Lung (tissue), 11 donors: ENCODE measurements at regions not wholly inside any gene's neighbourhood (a gene's known extent, or its start where the extent isn't known, plus 50 kb on each side); places are given as distances from the start of the nearest gene placed in this dataset.

Experiments
- ATAC-seq: fragments of 200-7000 bp; cut with Tn5 transposase; one replicate; pipeline ENCODE4 v1.9.1; 2020; ENCODE audit warnings: moderate number of reproducible peaks; ENCODE audit not compliant: insufficient read depth, low FRiP score
- DNase-seq, 3 donors: peaks; one replicate each; pipeline ENCODE4 v3.0.0-alpha.2; 2013 to 2017
- H3K27ac ChIP-seq, 2 donors: one replicate each; pipeline ENCODE4 v1.5.1; 2013; ENCODE audit warnings: mild to moderate bottlenecking in 2 of 2, moderate library complexity in 2 of 2, control low read depth in 1 of 2, inconsistent platforms in 1 of 2, low read depth in 1 of 2, low read length in 1 of 2
- H3K27me3 ChIP-seq, 3 donors: one replicate each; pipeline ENCODE4 v1.5.1; 2013; ENCODE audit warnings: low read length in 2 of 3; ENCODE audit not compliant: control insufficient read depth in 3 of 3, insufficient read depth in 3 of 3
- H3K36me3 ChIP-seq, 4 donors: one replicate each; pipeline ENCODE4 v1.5.1; 2013; ENCODE audit warnings: low read length in 4 of 4, mild to moderate bottlenecking in 1 of 4, moderate library complexity in 1 of 4; ENCODE audit not compliant: control insufficient read depth in 4 of 4, insufficient read depth in 4 of 4
- H3K4me1 ChIP-seq, 5 donors: one replicate each; pipeline ENCODE4 v1.5.1; 2013; ENCODE audit warnings: low read length in 5 of 5, mild to moderate bottlenecking in 2 of 5, moderate library complexity in 1 of 5; ENCODE audit not compliant: control insufficient read depth in 5 of 5, insufficient read depth in 5 of 5
- H3K4me3 ChIP-seq: one replicate; pipeline ENCODE4 v1.5.1; 2013; ENCODE audit warnings: mild to moderate bottlenecking, control low read depth, moderate library complexity
- H3K9ac ChIP-seq, 2 donors: one replicate each; pipeline ENCODE4 v1.5.1; 2013; ENCODE audit warnings: low read length in 2 of 2, control low read depth in 1 of 2; ENCODE audit not compliant: insufficient read depth in 1 of 2
- H3K9me3 ChIP-seq, 4 donors: one replicate each; pipeline ENCODE4 v1.5.1; 2013; ENCODE audit warnings: low read length in 3 of 4, mild to moderate bottlenecking in 1 of 4, moderate library complexity in 1 of 4; ENCODE audit not compliant: control insufficient read depth in 4 of 4, insufficient read depth in 3 of 4
- CTCF ChIP-seq: IDR thresholded peaks from 2 replicates; pipeline ENCODE4 v1.5.1; 2012; ENCODE audit warnings: mild to moderate bottlenecking; ENCODE audit errors: control extremely low read depth, extremely low read depth
- WGBS, 2 donors: extraction: QIAGEN DNeasy Blood & Tissue Kit; methylation state at CpG; one replicate each; pipeline ENCODE4 v1.1.7; 2013; 5-methylcytosine and 5-hydroxymethylcytosine counted together
- donor health status: control.
- donor health status: control.
- donor health status: Bipolar disorder and iron deficiency.
- donor health status: healthy.
- donor health status: DM: yes; HTN: yes; CAD: no.

GRCh38 chr1:38279148-38279547, 232.6 kb upstream of the POU3F1 start:
- TF ChIP-seq CTCF = no peak
- Histone ChIP-seq H3K4me1 (peaks cover 0 to 20% (median 0%) of the 10 kb centered on the region in 5 donors), H3K9ac (no peak overlapping the region), H3K9me3 (peaks cover 0 to 6% (median 2%) of the 10 kb centered on the region in 4 donors), H3K27ac (no peak overlapping the region), H3K4me3 (no peak overlapping the region), H3K27me3 (no peaks in the 10 kb centered on the region), H3K36me3 (no peaks in the 10 kb centered on the region)
- no peak for DNase-seq
- no peak for ATAC-seq

DNA sequence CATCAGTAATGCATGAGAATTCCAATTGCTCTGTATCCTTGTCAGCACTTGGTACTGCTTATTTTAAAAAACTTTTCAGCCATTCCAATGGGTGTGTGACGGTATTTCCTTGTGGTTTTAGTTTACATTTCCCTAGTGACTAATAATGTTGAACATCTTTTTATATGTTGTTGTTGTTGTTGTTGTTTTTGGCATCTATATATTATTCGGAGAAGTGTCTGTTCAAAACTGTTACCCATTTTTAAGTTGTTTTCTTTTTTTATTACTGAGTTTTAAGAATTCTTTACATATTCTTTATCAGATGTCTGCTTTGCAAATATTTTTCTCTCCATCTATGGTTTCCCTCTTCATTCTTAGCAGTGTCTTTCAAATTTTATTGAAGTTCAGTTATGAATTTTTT, 231.1 kb upstream of the POU3F1 start:
- no peak for TF ChIP-seq CTCF
- no peak overlapping the region for H3K27ac ChIP-seq
- peaks cover 0 to 29% (median 7%) of the 10 kb centered on the region in 5 donors for H3K4me1 ChIP-seq
- H3K9ac ChIP-seq = no peak overlapping the region
- H3K36me3 ChIP-seq = no peaks in the 10 kb centered on the region
- 86 to 93% methylated on average over 2 of the region's 2 CpGs for WGBS, 2 donors
- H3K9me3 ChIP-seq = peaks cover 0 to 6% (median 2%) of the 10 kb centered on the region in 4 donors
- ATAC-seq = no peak
- no peaks in the 10 kb centered on the region for H3K27me3 ChIP-seq
- H3K4me3 ChIP-seq = no peak overlapping the region
- no peak for DNase-seq

GRCh38 chr1:38275960-38276359, 229.4 kb upstream of the POU3F1 start:
- no peak overlapping the region for H3K9ac ChIP-seq
- DNase-seq (no peak), ATAC-seq (no peak)
- H3K27me3 ChIP-seq = no peaks in the 10 kb centered on the region
- H3K4me1 ChIP-seq = peaks cover 0 to 34% (median 7%) of the 10 kb centered on the region in 5 donors
- no peak for TF ChIP-seq CTCF
- H3K9me3 ChIP-seq = peaks cover 0 to 6% (median 2%) of the 10 kb centered on the region in 4 donors
- no peaks in the 10 kb centered on the region for H3K36me3 ChIP-seq
- 70 to 77% methylated on average over 3 of the region's 3 CpGs for WGBS, 2 donors
- no peak overlapping the region for H3K27ac ChIP-seq
- H3K4me3 ChIP-seq = no peak overlapping the region

DNA sequence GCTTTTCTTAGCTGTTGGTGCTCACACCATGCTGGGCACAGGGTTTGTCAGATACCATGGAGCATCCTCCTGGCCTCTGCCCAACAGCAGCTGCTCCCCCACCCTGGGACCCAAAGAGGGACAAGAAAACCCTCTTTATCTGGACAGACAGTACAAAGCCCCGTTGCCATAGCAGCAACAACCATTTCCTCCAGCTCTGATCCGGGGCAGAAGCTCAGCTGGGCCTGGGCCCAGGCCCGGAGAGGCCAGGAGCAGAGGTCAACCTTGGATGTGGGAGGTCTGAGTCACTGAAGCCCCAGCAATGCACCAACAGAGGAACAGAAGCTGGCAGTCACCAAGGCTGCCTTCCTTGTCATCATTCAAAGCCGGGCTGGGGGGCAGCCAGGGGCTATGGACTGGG, 228.4 kb upstream of the POU3F1 start:
- peaks cover 0 to 6% (median 2%) of the 10 kb centered on the region in 4 donors for H3K9me3 ChIP-seq
- ATAC-seq = peak; percentile 41
- no peak for TF ChIP-seq CTCF
- no peak overlapping the region for H3K9ac ChIP-seq
- peak; percentile 86 to 88 (median 87) for DNase-seq
- no peak overlapping the region for H3K27ac ChIP-seq
- WGBS, 2 donors = 40 to 44% methylated on average over 4 of the region's 4 CpGs
- no peaks in the 10 kb centered on the region for H3K36me3 ChIP-seq
- no peak overlapping the region for H3K4me3 ChIP-seq
- peaks cover 0 to 44% (median 14%) of the 10 kb centered on the region in 5 donors for H3K4me1 ChIP-seq
- H3K27me3 ChIP-seq = no peaks in the 10 kb centered on the region
